KBM-7 (cell line): ENCODE measurements at regions not wholly inside any gene's neighbourhood (a gene's known extent, or its start where the extent isn't known, plus 50 kb on each side); places are given as distances from the start of the nearest gene placed in this dataset.

ENCODE experiments used
- DNase-seq: peaks from one replicate; pipeline ENCODE4 v3.0.0-alpha.2; 2015
- in situ Hi-C: fragments of 300-500 bp; cut with MboI; formaldehyde crosslinking; loops from 2 replicates; pipeline ENCODE4 v1.14.3; 2020; ENCODE audit warnings: low sequenced_read_pairs, low pct_unique_long_range_greater_than_20kb, mixed read lengths

DNA sequence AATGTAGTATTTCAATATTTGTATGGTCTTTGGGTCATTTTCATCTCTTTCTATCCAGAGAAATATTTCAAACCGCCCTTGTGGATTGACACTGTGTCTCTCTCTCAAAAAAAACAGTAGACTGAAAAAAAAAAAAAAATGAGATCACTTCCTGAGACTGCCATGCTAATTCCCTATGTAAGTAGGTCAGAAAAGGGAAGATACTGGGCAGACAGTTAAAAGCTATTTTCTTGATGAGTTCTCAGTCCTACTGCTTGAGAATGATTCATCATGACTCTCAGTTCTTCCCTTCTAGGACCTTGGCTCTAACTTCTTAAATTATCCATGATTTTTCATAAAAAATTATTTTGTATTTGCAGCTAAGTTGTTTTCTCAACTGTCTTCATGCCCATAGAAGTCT, 672.3 kb upstream of the REG3G start:
- no peak for DNase-seq
- in situ Hi-C loops = no loop called here

DNA sequence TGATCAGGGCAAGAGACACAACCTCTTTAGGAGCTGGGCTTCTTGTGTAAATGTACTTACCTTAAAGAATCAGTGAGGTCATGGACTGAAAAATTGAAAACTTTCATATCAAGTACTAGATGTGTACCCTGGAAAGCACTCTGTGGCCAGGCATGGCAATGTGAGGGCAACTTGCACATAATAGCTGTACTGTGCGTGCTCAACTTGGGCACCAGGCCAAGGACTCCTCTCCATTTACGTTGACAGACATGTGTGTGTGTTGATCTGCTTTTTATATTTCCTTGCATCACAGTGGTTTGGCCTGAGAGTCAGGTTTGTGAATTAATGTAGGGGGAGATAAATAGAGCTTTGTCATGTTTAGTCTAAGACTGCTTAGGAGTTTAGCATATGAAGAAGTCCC, 669.5 kb upstream of the REG3G start:
- no peak for DNase-seq
- in situ Hi-C loops = no loop called here

DNA sequence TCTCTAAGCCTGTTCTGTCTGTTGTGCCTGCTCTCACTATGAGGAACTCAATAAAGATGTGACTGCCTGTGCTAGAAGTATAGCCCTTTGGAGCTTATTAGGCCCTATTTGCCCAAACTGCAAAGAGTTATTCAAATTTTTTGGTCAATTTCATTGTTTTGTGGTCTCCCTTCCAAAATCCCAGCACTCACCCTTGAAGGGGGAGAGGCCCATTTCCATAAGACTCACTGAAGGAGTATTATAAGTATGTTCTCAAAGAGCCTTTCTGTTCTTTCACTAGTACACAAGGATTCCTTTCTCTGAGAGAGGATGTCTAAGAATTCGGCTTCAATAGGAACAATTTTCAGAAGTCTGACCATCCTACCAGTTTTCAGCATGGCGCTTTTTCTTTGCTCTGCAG, 641.9 kb upstream of the REG3G start:
- in situ Hi-C loops = no loop called here
- no peak for DNase-seq

DNA sequence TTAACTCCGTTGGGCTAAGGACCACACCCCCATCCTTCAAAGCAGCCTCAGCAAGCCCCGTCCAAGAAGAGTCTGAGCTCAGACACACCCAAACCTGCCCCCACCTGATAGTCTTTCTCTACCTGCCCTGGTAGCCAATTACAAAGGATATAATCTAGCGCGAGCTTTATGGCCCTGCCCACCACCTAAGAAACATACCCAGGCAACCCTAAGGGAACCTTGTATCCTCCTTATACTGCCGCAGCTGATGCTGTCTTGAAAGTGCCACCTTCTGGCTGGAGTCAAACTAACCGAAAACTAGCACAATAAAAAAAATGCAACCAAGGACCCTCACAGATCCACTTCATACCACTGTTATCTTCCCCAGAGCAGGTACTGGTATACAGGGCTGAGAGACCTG, 628.3 kb upstream of the REG3G start:
- in situ Hi-C loops = no loop called here
- DNase-seq = no peak

DNA sequence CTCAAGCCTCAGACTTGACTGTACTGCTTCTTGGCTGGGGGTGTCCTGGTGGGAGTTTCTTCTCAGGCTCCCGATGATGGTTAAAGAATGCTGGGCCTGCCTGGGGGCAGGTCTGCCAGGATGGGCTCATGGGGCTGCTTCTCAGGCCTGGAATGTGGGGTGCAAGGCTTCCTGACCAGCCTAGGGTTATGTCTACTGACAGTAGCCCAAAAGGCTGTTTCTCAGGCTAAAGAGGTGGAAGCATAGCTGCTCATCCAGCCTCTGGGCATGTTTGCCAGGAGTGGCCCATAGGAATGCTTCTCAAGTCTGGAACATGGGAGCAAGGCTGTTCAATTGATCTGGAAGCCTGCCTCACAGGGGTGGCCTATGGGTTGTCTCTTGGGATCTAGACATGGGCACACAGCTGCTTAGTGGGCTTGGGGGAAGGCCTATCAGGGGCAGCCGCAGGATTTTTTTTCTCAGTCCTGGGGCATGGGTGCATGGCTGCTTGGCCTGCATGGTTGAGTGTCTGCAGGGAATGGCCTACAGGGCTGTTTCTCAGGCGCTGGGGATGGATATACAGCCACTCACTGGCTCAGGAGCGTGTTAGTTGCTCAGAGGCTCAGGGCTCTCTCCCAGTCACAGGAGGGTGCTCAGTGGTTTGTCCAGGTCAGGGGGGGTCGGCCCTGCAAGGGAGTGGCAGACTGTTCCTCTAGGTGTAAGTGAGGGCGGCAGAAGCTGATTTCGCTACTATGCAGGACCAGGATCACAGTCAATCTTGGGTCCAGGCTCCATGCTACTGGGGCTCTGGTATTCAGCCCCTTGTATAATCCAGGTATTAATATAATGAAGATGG, 617.3 kb upstream of the REG3G start:
- no peak for DNase-seq
- in situ Hi-C loops = no loop called here

DNA sequence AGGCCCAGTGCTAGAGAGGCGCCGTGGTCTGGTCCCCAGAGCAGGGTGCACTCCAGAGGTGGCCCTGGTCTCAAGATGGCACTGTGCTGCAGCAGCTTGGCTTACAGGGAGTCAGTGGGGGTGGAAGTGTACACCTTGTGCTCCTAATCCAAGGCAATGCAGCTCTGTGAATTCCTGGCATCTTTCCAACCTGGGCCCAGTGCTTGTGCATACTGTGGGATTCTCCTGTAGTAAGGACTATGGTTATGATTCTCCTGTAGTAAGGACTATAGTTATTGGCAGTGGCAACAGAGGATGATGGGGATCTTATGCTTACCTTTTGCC, 616.7 kb upstream of the REG3G start:
- DNase-seq = no peak
- in situ Hi-C loops = no loop called here

DNA sequence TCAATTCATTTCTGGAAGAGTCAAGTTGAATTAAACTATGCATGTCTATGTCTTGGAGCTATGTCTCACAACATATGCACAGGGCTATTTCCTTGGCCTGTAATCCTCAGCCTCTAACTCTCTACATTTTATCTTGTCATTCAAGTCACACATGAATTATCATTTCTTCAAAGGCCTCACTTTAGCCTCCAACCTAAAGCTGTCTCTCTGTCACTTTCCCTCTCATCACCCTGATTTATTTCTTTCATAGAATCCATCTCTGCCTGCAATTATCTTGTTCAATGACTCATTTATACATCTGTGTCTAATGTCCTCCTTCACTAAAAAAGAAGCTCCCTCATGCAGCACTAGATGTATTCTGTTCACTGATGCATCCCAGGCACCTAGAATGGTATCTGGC, 614.2 kb upstream of the REG3G start:
- no peak for DNase-seq
- in situ Hi-C loops = no loop called here

DNA sequence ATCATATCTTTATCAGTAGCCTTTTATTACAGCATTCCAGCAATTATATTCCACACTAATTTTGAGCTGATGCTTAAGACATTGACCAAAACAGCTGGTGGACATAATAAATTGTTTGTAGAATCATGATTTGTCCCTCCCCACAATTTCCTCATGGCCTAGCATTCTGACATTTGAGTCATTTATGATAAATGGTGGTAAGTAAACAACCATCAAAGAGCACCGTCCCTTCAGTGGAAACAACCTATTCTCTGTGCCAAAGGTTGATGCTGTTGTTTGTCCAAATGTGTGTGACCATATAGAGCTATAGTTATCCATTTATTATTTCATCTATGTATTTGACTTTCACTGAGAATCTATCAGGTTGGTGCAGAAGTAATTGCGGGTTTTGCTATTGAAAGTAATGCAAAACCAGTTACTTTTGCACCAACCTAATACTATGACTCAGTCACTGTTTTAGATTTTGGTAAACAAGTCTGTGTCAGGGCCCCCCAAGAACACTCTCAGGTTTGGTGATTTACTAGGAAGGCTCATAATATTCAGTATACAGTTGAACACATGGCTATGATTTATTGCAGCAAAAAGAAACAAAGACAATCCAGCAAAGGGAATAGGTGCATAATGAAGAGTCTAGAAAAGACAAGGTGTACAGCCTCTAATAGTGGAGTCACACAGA, 608.7 kb upstream of the REG3G start:
- DNase-seq = no peak
- in situ Hi-C loops = no loop called here

DNA sequence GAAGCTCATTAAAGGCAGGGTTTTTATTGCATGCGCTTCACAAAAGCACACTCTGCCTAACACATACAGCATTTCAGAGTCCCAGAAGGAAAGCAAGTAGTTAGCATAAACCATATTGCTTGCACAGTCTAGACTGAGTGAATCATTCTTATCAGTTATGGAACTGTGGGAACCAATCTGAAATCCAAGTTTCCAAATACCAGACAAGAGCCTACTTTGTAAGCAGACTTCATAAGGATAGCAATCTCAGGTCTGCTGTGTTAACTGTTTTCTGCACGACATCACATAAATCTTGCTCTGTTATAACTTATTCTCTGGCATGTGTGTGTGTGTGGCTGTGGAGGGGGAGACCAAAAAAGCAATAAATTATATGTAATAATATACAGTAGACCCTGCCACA, 608.1 kb upstream of the REG3G start:
- in situ Hi-C loops = no loop called here
- no peak for DNase-seq

DNA sequence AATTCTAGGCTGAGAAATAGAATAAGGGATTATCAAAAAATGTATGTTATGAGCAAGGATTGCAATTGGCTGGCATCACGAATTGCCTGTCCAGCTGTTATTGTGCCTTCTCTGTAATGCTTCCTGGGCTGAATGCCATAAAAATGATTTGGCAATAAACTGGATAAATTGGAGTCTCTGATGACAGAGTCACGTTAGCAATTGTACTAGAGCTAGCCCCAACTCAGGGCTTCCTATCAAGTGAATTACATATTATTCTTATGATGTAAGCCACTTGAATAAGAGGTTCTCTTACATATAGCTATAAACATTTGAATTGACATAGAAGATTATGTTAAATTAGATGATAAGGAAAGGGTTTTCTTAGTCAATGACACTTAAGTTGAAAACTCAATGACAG, 607.5 kb upstream of the REG3G start:
- DNase-seq = no peak
- in situ Hi-C loops = no loop called here

DNA sequence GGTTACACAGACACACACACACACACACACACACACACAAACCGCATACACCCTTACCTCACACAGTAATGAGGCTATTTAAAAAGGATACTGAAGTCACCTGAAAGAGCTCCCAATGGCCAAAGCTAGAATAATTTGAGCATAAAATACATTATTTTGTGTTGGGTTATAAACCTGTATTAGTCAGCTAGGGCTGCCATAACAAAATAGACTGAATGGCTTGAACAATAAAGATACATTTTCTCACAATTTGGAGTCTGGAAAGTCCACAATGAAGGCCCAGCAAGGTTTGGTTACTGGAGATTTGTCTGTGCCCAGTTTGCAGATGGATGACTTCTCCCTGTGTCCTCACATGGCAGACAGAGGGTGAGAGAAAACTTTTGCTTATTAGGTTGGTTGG, 605.4 kb upstream of the REG3G start:
- DNase-seq = no peak
- in situ Hi-C loops = no loop called here

DNA sequence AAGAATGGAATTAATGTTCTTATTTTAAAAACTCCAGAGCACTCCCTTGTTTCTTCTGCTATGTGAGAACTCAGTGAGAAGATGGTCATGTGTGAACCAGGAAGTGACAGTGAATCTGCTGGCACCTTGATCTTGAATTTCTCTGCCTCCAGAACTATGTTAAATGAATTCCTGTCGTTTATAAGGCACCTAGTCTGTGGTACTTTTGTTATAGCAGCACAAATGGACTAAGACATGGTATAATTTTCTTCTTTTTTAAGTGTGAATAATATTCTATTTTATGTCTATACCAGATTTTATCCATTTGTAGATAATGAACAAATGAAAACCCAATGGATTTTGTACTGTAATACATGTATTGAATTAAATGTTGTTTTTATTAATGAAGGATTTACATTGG, 601.9 kb upstream of the REG3G start:
- DNase-seq = no peak
- in situ Hi-C loops = no loop called here

DNA sequence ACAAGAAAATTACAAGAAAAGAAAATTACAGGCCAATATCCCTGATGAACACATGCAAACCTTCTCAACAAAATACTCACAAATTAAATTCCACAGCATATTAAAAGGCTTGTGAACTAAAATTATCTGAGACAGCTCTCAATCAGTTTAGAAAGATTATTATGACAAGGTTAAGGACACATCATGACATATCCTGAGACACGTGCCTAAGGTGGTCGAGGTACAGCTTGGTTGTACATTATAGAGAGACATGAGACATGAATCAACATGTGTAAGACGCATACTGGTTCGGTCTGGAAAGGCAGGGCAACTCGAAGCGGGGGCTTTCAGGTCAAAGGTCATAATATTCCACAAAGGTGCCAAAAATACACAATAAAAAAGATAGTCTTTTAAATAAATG, 598.3 kb upstream of the REG3G start:
- in situ Hi-C loops = no loop called here
- no peak for DNase-seq

DNA sequence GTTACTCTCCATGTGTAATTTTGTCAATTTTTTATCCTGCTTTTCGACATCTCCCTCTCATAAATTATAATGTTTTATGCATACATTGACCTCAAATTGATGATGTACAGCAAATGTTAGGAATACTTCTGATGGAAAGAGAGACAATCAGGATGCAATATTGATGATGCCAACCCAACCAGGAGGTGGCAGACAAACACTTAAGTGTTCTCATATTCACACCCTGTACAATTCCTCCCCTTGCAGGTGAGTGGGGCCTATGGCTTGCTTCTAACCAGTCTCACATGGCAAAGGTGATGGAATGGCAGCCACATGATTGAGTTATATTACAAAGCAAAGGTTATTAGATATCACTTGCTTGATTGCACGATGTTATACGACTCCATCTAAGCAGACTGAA, 594.3 kb upstream of the REG3G start:
- in situ Hi-C loops = no loop called here
- no peak for DNase-seq

DNA sequence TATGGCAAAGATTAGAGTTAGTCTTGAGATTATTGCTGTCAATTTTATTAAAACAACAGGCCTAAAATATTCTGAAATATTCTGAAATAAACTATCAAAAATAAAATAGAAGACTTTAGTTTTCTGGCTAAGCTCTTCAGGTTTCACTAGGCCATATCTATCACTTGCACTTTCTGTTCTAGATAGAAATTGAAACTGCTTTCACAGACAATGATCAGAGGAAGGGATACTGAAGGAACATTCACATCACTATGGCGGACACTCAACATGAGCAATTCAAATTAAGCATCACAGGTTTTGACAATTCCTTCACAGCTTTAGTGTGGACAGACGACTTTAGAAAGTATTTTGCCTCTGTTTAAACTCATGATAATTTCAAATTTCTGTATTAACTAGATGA, 586.4 kb upstream of the REG3G start:
- DNase-seq = no peak
- in situ Hi-C loops = no loop called here

DNA sequence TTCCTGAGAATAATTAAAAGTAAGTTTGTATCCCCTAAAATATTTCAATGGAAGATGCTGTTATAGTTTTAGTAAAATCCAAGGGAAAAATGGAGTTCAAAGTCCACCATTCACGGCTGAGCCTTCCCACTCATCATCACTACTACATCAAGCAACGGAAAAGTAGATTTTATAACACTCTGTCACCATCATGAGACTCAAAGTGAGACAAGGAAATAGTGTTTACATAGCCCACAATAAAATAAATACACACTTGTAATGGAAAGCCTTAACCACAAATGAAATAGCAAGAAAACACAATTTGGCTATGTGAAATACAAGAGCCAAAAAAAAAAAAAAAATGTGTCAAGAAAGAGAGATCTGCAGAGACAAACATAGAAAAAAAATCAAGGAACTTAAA, 569.9 kb upstream of the REG3G start:
- in situ Hi-C loops = no loop called here
- DNase-seq = no peak

DNA sequence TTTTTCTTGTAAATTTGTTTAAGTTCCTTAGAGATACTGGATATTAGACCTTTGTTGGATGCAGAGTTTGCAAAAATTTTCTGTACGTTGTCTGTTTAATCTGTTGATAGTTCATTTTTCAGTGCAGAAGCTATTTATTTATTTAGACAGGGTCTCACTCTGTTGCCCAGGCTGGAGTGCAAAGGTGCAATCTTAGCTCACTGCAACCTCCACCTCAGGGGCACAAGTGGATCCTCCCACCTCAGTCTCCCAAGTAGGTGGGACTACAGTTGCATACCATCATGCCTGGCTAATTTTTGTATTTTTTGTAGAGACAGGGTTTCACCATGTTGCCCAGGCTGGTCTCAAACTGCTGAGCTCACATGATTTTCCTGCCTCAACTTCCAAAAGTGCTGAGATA, 568.2 kb upstream of the REG3G start:
- in situ Hi-C loops = no loop called here
- DNase-seq = no peak

DNA sequence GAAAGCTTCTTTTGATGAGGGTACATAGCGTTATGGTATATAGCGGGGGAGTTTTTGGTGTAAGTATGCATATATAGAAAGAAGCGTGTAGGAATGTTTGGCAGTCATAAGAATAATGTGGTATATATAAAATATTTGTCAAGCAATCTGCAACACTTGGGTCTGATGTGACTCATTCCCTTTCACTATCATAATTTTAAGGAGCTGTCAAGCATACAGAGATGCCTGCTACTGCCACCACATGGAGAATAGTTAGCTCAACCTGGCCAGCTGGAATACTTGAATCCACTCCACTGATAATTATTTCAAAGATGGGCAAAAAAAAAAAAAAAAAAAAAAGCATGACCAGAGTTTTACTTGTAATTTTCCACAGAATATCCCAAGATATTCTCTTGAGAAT, 559.8 kb upstream of the REG3G start:
- no peak for DNase-seq
- in situ Hi-C loops = no loop called here

DNA sequence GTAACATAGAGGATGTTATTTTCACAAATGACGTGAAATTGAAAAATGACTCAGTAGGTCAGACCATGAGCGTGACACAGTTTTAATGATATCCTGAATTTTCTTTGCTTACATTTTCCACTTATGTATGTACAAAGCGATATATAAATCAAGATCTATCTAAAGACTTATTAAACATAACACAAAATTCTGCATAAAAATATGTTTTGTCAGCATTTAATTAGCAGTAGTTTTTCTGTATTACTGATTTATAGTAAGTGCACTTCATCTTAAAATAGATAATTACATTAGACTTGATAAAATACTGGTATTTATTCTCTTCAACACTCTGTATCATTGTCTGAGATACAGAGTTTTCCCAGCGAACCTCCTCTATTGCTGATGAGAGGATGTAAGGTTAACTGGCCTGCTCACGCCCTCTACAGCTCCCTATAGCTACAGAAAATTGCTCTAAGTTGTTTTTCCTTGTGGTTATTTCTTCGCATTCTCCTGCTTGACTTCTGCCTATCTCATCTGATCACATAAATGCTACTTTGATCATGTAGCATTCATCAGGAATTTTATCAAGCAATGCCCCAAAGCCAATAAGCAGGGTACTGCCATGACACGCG, 548.8 kb upstream of the REG3G start:
- DNase-seq = no peak
- in situ Hi-C loops = no loop called here

DNA sequence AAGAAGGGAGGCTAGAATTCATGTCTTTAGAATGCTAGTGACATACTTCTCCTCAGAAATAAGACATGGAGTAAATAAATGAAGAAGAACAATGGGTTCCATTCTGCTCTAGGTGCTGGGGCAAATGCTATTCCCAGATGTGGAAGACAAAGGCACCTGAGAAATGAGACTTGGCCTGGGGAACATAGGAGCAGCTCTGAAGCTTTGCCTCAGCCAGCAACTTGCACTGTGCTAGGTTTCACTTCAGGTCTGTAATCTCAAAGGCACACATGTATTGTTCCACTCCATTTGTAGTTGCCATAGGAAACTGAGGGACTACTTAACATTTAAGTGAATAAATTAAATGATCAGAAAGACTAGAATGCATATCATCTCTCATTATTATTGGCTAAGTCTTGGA, 538.9 kb upstream of the REG3G start:
- in situ Hi-C loops = no loop called here
- DNase-seq = no peak

DNA sequence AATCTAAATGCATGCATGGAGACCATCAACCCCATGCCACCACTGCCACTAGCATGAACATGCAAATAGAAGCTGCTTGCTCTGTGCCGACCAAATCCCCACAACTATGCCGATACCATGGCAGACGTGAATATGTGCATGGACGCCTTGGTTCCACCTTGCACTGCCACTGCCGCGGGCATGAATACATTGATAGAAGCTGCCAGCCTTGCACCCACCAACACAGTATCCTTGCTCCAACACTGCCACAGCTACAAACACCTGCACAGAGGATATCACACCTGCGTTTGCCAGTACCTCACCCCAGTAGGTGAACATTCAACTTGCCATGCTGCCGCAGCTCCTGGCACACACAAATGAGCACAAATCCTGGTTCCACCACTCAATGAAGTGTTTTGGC, 527.4 kb upstream of the REG3G start:
- in situ Hi-C loops = no loop called here

More for the DNA sequence above, 527.4 kb upstream of the REG3G start:
- no peak for DNase-seq
